BLaER1 treated with 17β-estradiol and CSF1 and Interleukin-3, amounts not matched to agents 10 nM and 100 nM (cell line): ENCODE measurements at regions not wholly inside any gene's neighbourhood (a gene's known extent, or its start where the extent isn't known, plus 50 kb on each side); places are given as distances from the start of the nearest gene placed in this dataset.

ENCODE experiments used
- H3K27ac ChIP-seq, 11 experiments: shearing (Covaris generic); formaldehyde crosslinking; 2 replicates each; pipeline ENCODE4 v1.8.1; 2022
- H3K27me3 ChIP-seq, 11 experiments: shearing (Covaris generic); formaldehyde crosslinking; 2 replicates each; pipeline ENCODE4 v1.8.1; 2022
- H3K36me3 ChIP-seq, 11 experiments: shearing (Covaris generic); formaldehyde crosslinking; 2 replicates each; pipeline ENCODE4 v1.8.1; 2022
- H3K4me1 ChIP-seq, 10 experiments: shearing (Covaris generic); formaldehyde crosslinking; 2 replicates each; pipeline ENCODE4 v1.8.1; 2022
- H3K4me2 ChIP-seq, 11 experiments: shearing (Covaris generic); formaldehyde crosslinking; 2 replicates each; pipeline ENCODE4 v1.8.1; 2022
- H3K4me3 ChIP-seq, 10 experiments: shearing (Covaris generic); formaldehyde crosslinking; 2 replicates each; pipeline ENCODE4 v1.8.1; 2022
- H3K9ac ChIP-seq, 11 experiments: shearing (Covaris generic); formaldehyde crosslinking; 2 replicates each; pipeline ENCODE4 v1.8.1; 2022
- H3K9me3 ChIP-seq, 11 experiments: shearing (Covaris generic); formaldehyde crosslinking; replicated peaks in 1 of 11; 2 replicates each; pipeline ENCODE4 v1.8.1; 2022
- H4K20me1 ChIP-seq, 11 experiments: shearing (Covaris generic); formaldehyde crosslinking; 2 replicates each; pipeline ENCODE4 v1.8.1; 2022
- Cebpa-rat ChIP-seq, 11 experiments: shearing (Covaris generic); IDR thresholded peaks; 2 replicates each; pipeline ENCODE4 v1.8.1; 2022

GRCh38 chr6:3545156-3545555 lies 88.3 kb upstream of the SLC22A23 start:
- Histone ChIP-seq H4K20me1 (no peaks in the 10 kb centered on the region), H3K27me3 (no peaks in the 10 kb centered on the region), H3K4me3 (no peak overlapping the region), H3K4me2 (no peak overlapping the region), H3K4me1 (peaks cover 0 to 26% (median 22%) of the 10 kb centered on the region in 10 experiments; a peak in 13 of 20 replicates), H3K27ac (no peak overlapping the region), H3K36me3 (no peaks in the 10 kb centered on the region), H3K9me3 (peaks cover 0 to 10% (median 0%) of the 10 kb centered on the region in 11 experiments; a peak in 3 of 22 replicates), H3K9ac (no peak overlapping the region)
- no peak for TF ChIP-seq Cebpa-rat (IDR thresholded peaks at IDR 0.05)

GRCh38 chr6:3542032-3542640 lies 85.3 kb upstream of the SLC22A23 start:
- Histone ChIP-seq H3K27me3 (no peaks in the 10 kb centered on the region), H3K4me1 (peaks cover 10 to 40% (median 34%) of the 10 kb centered on the region in 10 experiments; a peak in 18 of 20 replicates), H3K36me3 (no peaks in the 10 kb centered on the region), H4K20me1 (no peaks in the 10 kb centered on the region), H3K9ac (no peak overlapping the region), H3K4me3 (no peak overlapping the region), H3K27ac (no peak overlapping the region), H3K4me2 (peak overlapping the region in 7 of 11 experiments; percentile 34 to 75 (median 66); a peak in 15 of 22 replicates), H3K9me3 (no peaks in the 10 kb centered on the region)
- TF ChIP-seq Cebpa-rat (IDR thresholded peaks at IDR 0.05): no peak

- no peak overlapping the region for H3K27ac ChIP-seq
- TF ChIP-seq Cebpa-rat (IDR thresholded peaks at IDR 0.05): no peak
- no peaks in the 10 kb centered on the region for H3K36me3 ChIP-seq
- H3K9me3 ChIP-seq: no peaks in the 10 kb centered on the region
- H3K9ac ChIP-seq: no peak overlapping the region
- H3K27me3 ChIP-seq: no peaks in the 10 kb centered on the region
- H4K20me1 ChIP-seq: no peaks in the 10 kb centered on the region
- H3K4me2 ChIP-seq: peak overlapping the region in 9 of 11 experiments; percentile 16 to 75 (median 58); a peak in 16 of 22 replicates
- no peak overlapping the region for H3K4me3 ChIP-seq
- peaks cover 10 to 40% (median 34%) of the 10 kb centered on the region in 10 experiments; a peak in 18 of 20 replicates for H3K4me1 ChIP-seq
Observed at GRCh38 chr6:3541006-3541585, 84.2 kb upstream of the SLC22A23 start.

- no peak overlapping the region for H3K9ac ChIP-seq
- peaks cover 10 to 40% (median 34%) of the 10 kb centered on the region in 10 experiments; a peak in 18 of 20 replicates for H3K4me1 ChIP-seq
- H3K4me2 ChIP-seq: peak overlapping the region in 8 of 11 experiments; percentile 16 to 75 (median 62); a peak in 12 of 22 replicates
- H3K4me3 ChIP-seq: no peak overlapping the region
- H4K20me1 ChIP-seq: no peaks in the 10 kb centered on the region
- no peak overlapping the region for H3K27ac ChIP-seq
- no peaks in the 10 kb centered on the region for H3K9me3 ChIP-seq
- H3K36me3 ChIP-seq: no peaks in the 10 kb centered on the region
- TF ChIP-seq Cebpa-rat (IDR thresholded peaks at IDR 0.05): no peak
- no peaks in the 10 kb centered on the region for H3K27me3 ChIP-seq
Observed at GRCh38 chr6:3540253-3540820, 83.5 kb upstream of the SLC22A23 start.

DNA sequence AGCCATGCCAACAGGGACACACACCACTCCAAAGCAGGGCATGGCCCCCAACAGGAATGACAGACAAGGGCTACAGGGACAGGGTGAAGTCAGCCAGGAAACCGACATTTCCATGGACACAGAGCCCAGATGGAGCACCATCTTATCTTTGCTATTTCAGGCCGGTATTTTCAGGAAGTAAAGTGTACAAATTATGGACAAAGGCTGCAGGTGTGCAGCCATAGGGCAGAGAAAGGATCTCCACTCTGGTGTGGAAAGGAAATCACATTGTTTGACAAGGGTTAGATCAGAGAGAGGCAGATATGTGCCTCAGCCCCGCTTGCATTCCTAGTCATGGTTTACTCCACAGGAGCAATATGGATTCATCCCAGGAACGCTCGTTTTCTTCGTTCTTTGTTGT lies 81.7 kb upstream of the SLC22A23 start:
- no peak for TF ChIP-seq Cebpa-rat (IDR thresholded peaks at IDR 0.05)
- peak overlapping the region in 10 of 11 experiments; percentile 17 to 54 (median 38); a peak in 17 of 22 replicates for H3K4me2 ChIP-seq
- no peaks in the 10 kb centered on the region for H3K9me3 ChIP-seq
- H3K27me3 ChIP-seq: no peaks in the 10 kb centered on the region
- H3K27ac ChIP-seq: no peak overlapping the region
- no peaks in the 10 kb centered on the region for H4K20me1 ChIP-seq
- H3K4me1 ChIP-seq: peaks cover 10 to 40% (median 34%) of the 10 kb centered on the region in 10 experiments; a peak in 18 of 20 replicates
- H3K9ac ChIP-seq: no peak overlapping the region
- no peaks in the 10 kb centered on the region for H3K36me3 ChIP-seq
- no peak overlapping the region for H3K4me3 ChIP-seq

GRCh38 chr6:3536901-3537300 lies 80.1 kb upstream of the SLC22A23 start:
- Histone ChIP-seq H3K4me1 (peaks cover 10 to 35% (median 27%) of the 10 kb centered on the region in 10 experiments; a peak in 18 of 20 replicates), H3K27me3 (no peaks in the 10 kb centered on the region), H3K36me3 (no peaks in the 10 kb centered on the region), H3K9ac (no peak overlapping the region), H3K27ac (no peak overlapping the region), H3K4me2 (no peak overlapping the region), H4K20me1 (no peaks in the 10 kb centered on the region), H3K9me3 (no peaks in the 10 kb centered on the region; a peak in 1 of 22 replicates), H3K4me3 (no peak overlapping the region)
- TF ChIP-seq Cebpa-rat (IDR thresholded peaks at IDR 0.05): no peak

DNA sequence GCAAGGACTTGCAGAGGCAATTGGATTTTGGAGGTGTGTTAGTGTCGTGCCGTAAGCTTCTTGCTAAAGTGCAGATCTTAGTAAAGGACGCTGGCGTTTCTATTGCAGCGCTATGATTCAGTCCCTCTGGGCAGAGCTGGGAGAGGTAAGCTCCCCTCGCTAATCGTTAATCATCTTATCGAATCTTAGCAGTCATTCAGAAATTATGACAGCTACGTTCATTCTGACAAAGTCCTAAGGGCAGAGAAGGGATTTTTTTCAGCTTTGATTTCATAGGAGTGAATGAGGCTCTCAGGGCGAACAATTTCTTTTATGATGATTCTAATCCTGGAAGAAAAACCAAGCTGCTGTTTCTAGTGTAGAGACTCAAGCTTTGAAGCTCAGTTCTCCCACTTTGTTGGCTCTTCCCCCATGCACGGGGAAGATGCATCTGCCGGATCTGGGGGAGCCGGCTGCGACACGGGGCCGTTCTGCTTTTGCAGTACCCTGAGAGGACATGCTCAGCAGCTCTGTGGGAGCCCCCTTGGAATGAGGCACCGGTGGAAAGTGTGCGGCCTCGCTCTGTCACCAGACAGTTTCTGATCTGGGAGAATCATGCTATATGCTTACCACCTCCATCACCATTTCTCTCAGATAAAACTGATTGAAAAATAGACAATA lies 79.1 kb upstream of the SLC22A23 start:
- TF ChIP-seq Cebpa-rat (IDR thresholded peaks at IDR 0.05): no peak
- H3K4me1 ChIP-seq: peaks cover 10 to 35% (median 26%) of the 10 kb centered on the region in 10 experiments; a peak in 18 of 20 replicates
- no peaks in the 10 kb centered on the region for H3K36me3 ChIP-seq
- no peak overlapping the region for H3K4me3 ChIP-seq
- H3K9ac ChIP-seq: no peak overlapping the region
- no peaks in the 10 kb centered on the region for H3K27me3 ChIP-seq
- no peaks in the 10 kb centered on the region for H4K20me1 ChIP-seq
- H3K27ac ChIP-seq: no peak overlapping the region
- H3K4me2 ChIP-seq: no peak overlapping the region
- H3K9me3 ChIP-seq: no peaks in the 10 kb centered on the region; a peak in 1 of 22 replicates

DNA sequence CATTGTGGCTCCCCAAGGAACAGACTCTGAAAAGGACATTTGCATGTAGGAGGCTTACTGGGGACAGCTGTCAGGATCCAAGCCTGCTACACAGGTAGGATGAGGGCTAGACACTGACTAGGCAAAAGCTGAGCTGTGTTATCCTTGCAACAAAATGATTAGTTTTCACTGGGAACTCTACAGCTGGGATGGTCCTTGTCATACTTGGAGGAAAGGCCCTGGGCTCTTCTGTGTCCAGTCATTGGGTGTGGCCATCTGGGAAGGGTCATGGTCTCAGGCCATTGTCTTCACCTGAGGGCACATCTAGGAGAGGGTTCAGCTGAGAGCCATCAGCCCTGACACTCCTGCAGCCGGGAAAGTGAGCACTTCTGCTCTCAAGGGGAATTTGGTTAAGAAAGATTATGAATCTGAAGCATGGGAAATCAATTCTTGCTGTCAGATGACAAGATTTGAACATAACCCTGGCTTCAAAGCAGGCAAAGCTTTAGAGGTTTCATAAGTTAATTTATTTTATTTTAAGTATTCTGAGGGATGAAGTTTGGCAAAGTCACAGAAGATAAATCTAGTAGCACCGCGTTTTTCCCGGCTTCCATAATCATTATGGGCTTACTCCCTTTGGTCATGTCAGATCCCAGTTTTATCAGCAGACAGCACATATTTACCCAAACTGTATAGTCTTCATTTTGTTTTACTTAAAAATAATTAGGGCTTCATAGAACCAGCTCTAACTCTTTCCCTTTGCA lies 78.4 kb upstream of the SLC22A23 start:
- no peaks in the 10 kb centered on the region for H3K27me3 ChIP-seq
- H3K4me2 ChIP-seq: no peak overlapping the region

More for the DNA sequence above, 78.4 kb upstream of the SLC22A23 start:
- Histone ChIP-seq H3K4me1 (peaks cover 10 to 34% (median 24%) of the 10 kb centered on the region in 10 experiments; a peak in 18 of 20 replicates), H3K9me3 (no peaks in the 10 kb centered on the region; a peak in 1 of 22 replicates), H4K20me1 (no peaks in the 10 kb centered on the region), H3K4me3 (no peak overlapping the region), H3K9ac (no peak overlapping the region), H3K27ac (no peak overlapping the region), H3K36me3 (no peaks in the 10 kb centered on the region)
- TF ChIP-seq Cebpa-rat (IDR thresholded peaks at IDR 0.05): no peak
